ENCODE measurements at regions not wholly inside any gene's neighbourhood (a gene's known extent, or its start where the extent isn't known, plus 50 kb on each side); places are given as distances from the start of the nearest gene placed in this dataset.

- no peak for TF ChIP-seq HDGF (IDR thresholded peaks at IDR 0.05; ENCODE audit: borderline replicate concordance)
- TF ChIP-seq FOXA1 (IDR thresholded peaks at IDR 0.05) = no peak
- TF ChIP-seq BHLHE40 (IDR thresholded peaks at IDR 0.05; ENCODE audit: borderline replicate concordance) = no peak
- TF ChIP-seq SP1 (IDR thresholded peaks at IDR 0.05) = no peak
- no peak for TF ChIP-seq FOXK2 (IDR thresholded peaks at IDR 0.05)
- no peak for TF ChIP-seq ELF4 (IDR thresholded peaks at IDR 0.05)
- TF ChIP-seq NFRKB (IDR thresholded peaks at IDR 0.05) = no peak
- no peak for TF ChIP-seq LEF1 (IDR thresholded peaks at IDR 0.05; ENCODE audit: borderline replicate concordance)
- no peak for TF ChIP-seq TARDBP (IDR thresholded peaks at IDR 0.05)
- TF ChIP-seq L3MBTL2 (conservative IDR thresholded peaks at IDR 0.05) = no peak
- TF ChIP-seq ZNF384 (IDR thresholded peaks at IDR 0.05) = no peak
These were observed 290.9 kb upstream of the FAM78B start for GRCh38 chr1:166457700-166458099.
